ENCODE measurements at regions not wholly inside any gene's neighbourhood (a gene's known extent, or its start where the extent isn't known, plus 50 kb on each side); places are given as distances from the start of the nearest gene placed in this dataset.
"Not testable (repeated sequence)": the region's sequence is repeated elsewhere in the genome, so short reads cannot be mapped to it uniquely, and the experiment has no call there.

- no peaks in the 10 kb centered on the region for H3K9me3 ChIP-seq
- 58 to 81% (median 69%) methylated on average over 1 of the region's 1 CpG for WGBS, 4 donors
- no peaks in the 10 kb centered on the region for H3K4me1 ChIP-seq
- H3K4me3 ChIP-seq: no peak overlapping the region
- no peak for ATAC-seq
- H3K36me3 ChIP-seq: no peaks in the 10 kb centered on the region
- DNase-seq: no peak
- intact Hi-C loops (cut with DNase I): no loop called here
- H3K27ac ChIP-seq: no peak overlapping the region
- TF ChIP-seq POLR2A (IDR thresholded peaks at IDR 0.05) (no peak), CTCF (IDR thresholded peaks at IDR 0.05) (no peak)
- peaks cover 0 to 15% (median 0%) of the 10 kb centered on the region in 9 donors for H3K27me3 ChIP-seq
Observed at GRCh38 chr15:62363913-62364312, 198.8 kb upstream of the C2CD4B start.

GRCh38 chr15:62365795-62366442, 200.8 kb upstream of the C2CD4B start:
- H3K27me3 ChIP-seq: peaks cover 0 to 8% (median 0%) of the 10 kb centered on the region in 9 donors
- intact Hi-C loops (cut with DNase I): no loop called here

GRCh38 chr15:62369454-62369853, 204.4 kb upstream of the C2CD4B start:
- DNase-seq: no peak
- Histone ChIP-seq H3K4me3 (no peak overlapping the region), H3K9me3 (no peaks in the 10 kb centered on the region), H3K4me1 (no peaks in the 10 kb centered on the region), H3K27me3 (peaks cover 0 to 3% (median 0%) of the 10 kb centered on the region in 9 donors), H3K36me3 (no peaks in the 10 kb centered on the region), H3K27ac (no peak overlapping the region)
- no peak for ATAC-seq
- 78 to 91% (median 85%) methylated on average over 7 of the region's 7 CpGs for WGBS, 4 donors
- intact Hi-C loops (cut with DNase I): no loop called here
- TF ChIP-seq CTCF (IDR thresholded peaks at IDR 0.05) (no peak), POLR2A (IDR thresholded peaks at IDR 0.05) (no peak)

More at GRCh38 chr15:62365795-62366442, 200.8 kb upstream of the C2CD4B start:
- Histone ChIP-seq H3K9me3 (no peaks in the 10 kb centered on the region), H3K4me3 (no peak overlapping the region), H3K36me3 (no peaks in the 10 kb centered on the region), H3K27ac (no peak overlapping the region), H3K4me1 (no peaks in the 10 kb centered on the region)
- no peak for TF ChIP-seq CTCF (IDR thresholded peaks at IDR 0.05)
- no peak for TF ChIP-seq POLR2A (IDR thresholded peaks at IDR 0.05)
- DNase-seq (no peak), ATAC-seq (no peak)
- WGBS, 4 donors: 71 to 87% (median 80%) methylated on average over 4 of the region's 4 CpGs

- DNase-seq; H3K4me1 ChIP-seq; H3K36me3 ChIP-seq; ATAC-seq; intact Hi-C loops (cut with DNase I); H3K9me3 ChIP-seq; H3K4me3 ChIP-seq; H3K27me3 ChIP-seq; H3K27ac ChIP-seq: not testable (repeated sequence)
- WGBS, 4 donors: 79 to 97% (median 93%) methylated on average over 4 of the region's 4 CpGs
Observed at GRCh38 chr15:62371683-62372082, 206.6 kb upstream of the C2CD4B start.

Data from heart left ventricle (tissue), 16 donors.